Trophoblast cell (in vitro differentiated cells and primary cell): ENCODE measurements at regions not wholly inside any gene's neighbourhood (a gene's known extent, or its start where the extent isn't known, plus 50 kb on each side); places are given as distances from the start of the nearest gene placed in this dataset.

ENCODE experiments used
- DNase-seq, 2 donors: peaks; one replicate each; pipeline ENCODE4 v3.0.0-alpha.2; 2016
- H2AFZ ChIP-seq: 2 replicates; pipeline ENCODE4 v1.6.1; 2013; ENCODE audit warnings: low read length, moderate library complexity, mild to moderate bottlenecking; ENCODE audit not compliant: insufficient read depth, poor library complexity
- H2AK5ac ChIP-seq: 2 replicates; pipeline ENCODE4 v1.6.1; 2013; ENCODE audit warnings: mild to moderate bottlenecking, low read length
- H2BK120ac ChIP-seq: 2 replicates; pipeline ENCODE4 v1.6.1; 2013; ENCODE audit warnings: low read length, mild to moderate bottlenecking, moderate library complexity; ENCODE audit not compliant: insufficient read depth, poor library complexity
- H2BK12ac ChIP-seq: 2 replicates; pipeline ENCODE4 v1.6.1; 2013; ENCODE audit warnings: mild to moderate bottlenecking, low read length, moderate library complexity
- H2BK5ac ChIP-seq: 2 replicates; pipeline ENCODE4 v1.6.1; 2013; ENCODE audit warnings: low read length, low read depth, moderate library complexity, mild to moderate bottlenecking; ENCODE audit not compliant: poor library complexity
- H3K14ac ChIP-seq: 2 replicates; pipeline ENCODE4 v1.6.1; 2013; ENCODE audit warnings: mild to moderate bottlenecking, low read length
- H3K18ac ChIP-seq: 2 replicates; pipeline ENCODE4 v1.6.1; 2013; ENCODE audit warnings: mild to moderate bottlenecking, low read length
- H3K23ac ChIP-seq: 2 replicates; pipeline ENCODE4 v1.6.1; 2013; ENCODE audit warnings: low read length
- H3K27ac ChIP-seq: 2 replicates; pipeline ENCODE4 v1.5.1; 2013; ENCODE audit warnings: low read depth, mild to moderate bottlenecking, inconsistent platforms, low read length, moderate library complexity
- H3K27me3 ChIP-seq: 2 replicates; pipeline ENCODE4 v1.6.1; 2013; ENCODE audit warnings: inconsistent platforms, mild to moderate bottlenecking, low read length, moderate library complexity; ENCODE audit not compliant: insufficient read depth
- H3K36me3 ChIP-seq, 2 experiments: 1 replicate in 1 of 2; 2 replicates in 1 of 2; pipeline ENCODE4 v1.6.1; 2013; ENCODE audit warnings: low read length in 2 of 2, mild to moderate bottlenecking in 2 of 2, moderate library complexity in 1 of 2; ENCODE audit not compliant: insufficient read depth in 2 of 2, control insufficient read depth in 1 of 2
- H3K4ac ChIP-seq: 2 replicates; pipeline ENCODE4 v1.6.1; 2013; ENCODE audit warnings: low read depth, mild to moderate bottlenecking, low read length, moderate library complexity
- H3K4me1 ChIP-seq, 2 experiments: 1 replicate in 1 of 2; 2 replicates in 1 of 2; pipeline ENCODE4 v1.6.1; 2013; ENCODE audit warnings: low read length in 2 of 2, mild to moderate bottlenecking in 2 of 2, moderate library complexity in 1 of 2; ENCODE audit not compliant: insufficient read depth in 2 of 2, control insufficient read depth in 1 of 2
- H3K4me2 ChIP-seq: 2 replicates; pipeline ENCODE4 v1.6.1; 2013; ENCODE audit warnings: inconsistent platforms, mild to moderate bottlenecking, low read length, moderate library complexity
- H3K4me3 ChIP-seq: 2 replicates; pipeline ENCODE4 v1.5.1; 2013; ENCODE audit warnings: mild to moderate bottlenecking, low read depth, low read length, inconsistent platforms
- H3K79me1 ChIP-seq: one replicate; pipeline ENCODE4 v1.6.1; 2013; ENCODE audit warnings: low read length
- H3K79me2 ChIP-seq: 2 replicates; pipeline ENCODE4 v1.6.1; 2013; ENCODE audit warnings: low read length, mild to moderate bottlenecking; ENCODE audit not compliant: control insufficient read depth, insufficient read depth, poor library complexity
- H3K9ac ChIP-seq: 2 replicates; pipeline ENCODE4 v1.6.1; 2013; ENCODE audit warnings: mild to moderate bottlenecking, low read length
- H3K9me3 ChIP-seq: 2 replicates; pipeline ENCODE4 v1.6.1; 2013; ENCODE audit warnings: low read depth, mild to moderate bottlenecking, control low read depth, inconsistent platforms, low read length; ENCODE audit not compliant: insufficient read depth
- H4K12ac ChIP-seq: 2 replicates; pipeline ENCODE4 v1.6.1; 2013; ENCODE audit warnings: low read depth, mild to moderate bottlenecking, low read length, moderate library complexity
- H4K8ac ChIP-seq: 2 replicates; pipeline ENCODE4 v1.6.1; 2013; ENCODE audit warnings: low read depth, mild to moderate bottlenecking, low read length, moderate library complexity
- H4K91ac ChIP-seq: one replicate; pipeline ENCODE4 v1.6.1; 2013; ENCODE audit warnings: low read depth, mild to moderate bottlenecking, low read length, moderate library complexity
- WGBS: extraction: QIAGEN DNeasy Blood & Tissue Kit; methylation state at CpG from one replicate; pipeline ENCODE4 v1.1.7; 2013; ENCODE audit warnings: missing lambda C conversion rate; ENCODE audit not compliant: insufficient read length, insufficient coverage; ENCODE audit errors: extremely low coverage; 5-methylcytosine and 5-hydroxymethylcytosine counted together

GRCh38 chr15:31448635-31448979 is 122.0 kb downstream of the KLF13 start:
- Histone ChIP-seq H3K79me1 (no peaks in the 10 kb centered on the region), H2BK120ac (no peak overlapping the region), H3K4me2 (no peak overlapping the region), H3K14ac (no peak overlapping the region), H3K9ac (no peak overlapping the region), H4K8ac (no peak overlapping the region), H3K79me2 (no peaks in the 10 kb centered on the region), H3K27ac (no peak overlapping the region), H4K91ac (no peak overlapping the region), H3K4me1 (peaks cover 0 to 2% of the 10 kb centered on the region in 2 experiments), H3K27me3 (no peaks in the 10 kb centered on the region), H2BK5ac (no peak overlapping the region), H3K9me3 (no peaks in the 10 kb centered on the region), H3K18ac (no peak overlapping the region), H3K4me3 (no peak overlapping the region), H3K4ac (no peak overlapping the region), H2AFZ (no peak overlapping the region), H3K23ac (no peak overlapping the region), H2AK5ac (no peak overlapping the region), H2BK12ac (no peak overlapping the region), H4K12ac (no peak overlapping the region), H3K36me3 (no peaks in the 10 kb centered on the region)
- WGBS = no CpG with 5 or more reads among the region's 5 CpGs
- no peak for DNase-seq

- no peak overlapping the region for H3K4me2 ChIP-seq
- no peak for DNase-seq
- H3K9ac ChIP-seq = no peak overlapping the region
- H3K14ac ChIP-seq = no peak overlapping the region
- no peak overlapping the region for H3K4ac ChIP-seq
- no peak overlapping the region for H4K8ac ChIP-seq
- no peaks in the 10 kb centered on the region for H3K79me2 ChIP-seq
- H2BK5ac ChIP-seq = no peak overlapping the region
- no peak overlapping the region for H2AK5ac ChIP-seq
- no peak overlapping the region for H2AFZ ChIP-seq
- peaks cover 3% of the 10 kb centered on the region in 2 experiments for H3K4me1 ChIP-seq
- no CpG with 5 or more reads among the region's 36 CpGs for WGBS
- no peak overlapping the region for H3K23ac ChIP-seq
- H3K9me3 ChIP-seq = no peaks in the 10 kb centered on the region
- no peak overlapping the region for H4K91ac ChIP-seq
- H3K4me3 ChIP-seq = no peak overlapping the region
- no peaks in the 10 kb centered on the region for H3K27me3 ChIP-seq
- H2BK12ac ChIP-seq = no peak overlapping the region
- H4K12ac ChIP-seq = no peak overlapping the region
- no peaks in the 10 kb centered on the region for H3K36me3 ChIP-seq
- H2BK120ac ChIP-seq = no peak overlapping the region
- H3K27ac ChIP-seq = no peak overlapping the region
- H3K18ac ChIP-seq = no peak overlapping the region
- no peaks in the 10 kb centered on the region for H3K79me1 ChIP-seq
These were observed 126.2 kb downstream of the KLF13 start for GRCh38 chr15:31452595-31453557.

- no peak overlapping the region for H2BK120ac ChIP-seq
- H3K4me1 ChIP-seq = peaks cover 5 to 6% of the 10 kb centered on the region in 2 experiments
- no peak overlapping the region for H2AFZ ChIP-seq
- no peak overlapping the region for H3K23ac ChIP-seq
- H4K12ac ChIP-seq = no peak overlapping the region
- H4K8ac ChIP-seq = no peak overlapping the region
- no peak overlapping the region for H3K18ac ChIP-seq
- no peak overlapping the region for H3K4ac ChIP-seq
- H3K79me1 ChIP-seq = no peaks in the 10 kb centered on the region
- H2BK12ac ChIP-seq = no peak overlapping the region
- H3K36me3 ChIP-seq = no peaks in the 10 kb centered on the region
- no peak overlapping the region for H3K9ac ChIP-seq
- H3K27ac ChIP-seq = no peak overlapping the region
- no peak overlapping the region for H2BK5ac ChIP-seq
- H4K91ac ChIP-seq = no peak overlapping the region
- H3K4me3 ChIP-seq = no peak overlapping the region
- no peaks in the 10 kb centered on the region for H3K79me2 ChIP-seq
- no peak overlapping the region for H3K4me2 ChIP-seq
- H3K9me3 ChIP-seq = no peaks in the 10 kb centered on the region
- no peaks in the 10 kb centered on the region for H3K27me3 ChIP-seq
- no peak overlapping the region for H3K14ac ChIP-seq
- WGBS = no CpG with 5 or more reads among the region's 29 CpGs
- no peak overlapping the region for H2AK5ac ChIP-seq
- no peak for DNase-seq
These were observed 127.1 kb downstream of the KLF13 start for GRCh38 chr15:31453558-31454318.

- no peak overlapping the region for H3K9ac ChIP-seq
These were observed 128.9 kb downstream of the KLF13 start for GRCh38 chr15:31455499-31455898.

More at GRCh38 chr15:31455499-31455898, 128.9 kb downstream of the KLF13 start:
- Histone ChIP-seq H2BK12ac (no peak overlapping the region), H2BK5ac (no peak overlapping the region), H4K91ac (no peak overlapping the region), H3K79me2 (no peaks in the 10 kb centered on the region), H4K8ac (no peak overlapping the region), H3K4me1 (peaks cover 5 to 6% of the 10 kb centered on the region in 2 experiments), H3K14ac (no peak overlapping the region), H3K4me3 (no peak overlapping the region), H3K36me3 (no peaks in the 10 kb centered on the region), H3K23ac (no peak overlapping the region), H3K18ac (no peak overlapping the region), H3K9me3 (no peaks in the 10 kb centered on the region), H2AK5ac (no peak overlapping the region), H3K4me2 (no peak overlapping the region), H3K79me1 (no peaks in the 10 kb centered on the region), H2AFZ (no peak overlapping the region), H4K12ac (no peak overlapping the region), H3K27ac (no peak overlapping the region), H2BK120ac (no peak overlapping the region), H3K27me3 (no peaks in the 10 kb centered on the region), H3K4ac (no peak overlapping the region)
- no CpG with 5 or more reads among the region's 1 CpG for WGBS
- DNase-seq = no peak
